IMR-90 (cell line): ENCODE measurements at regions not wholly inside any gene's neighbourhood (a gene's known extent, or its start where the extent isn't known, plus 50 kb on each side); places are given as distances from the start of the nearest gene placed in this dataset.

Source experiments
- CTCF ChIP-seq: conservative IDR thresholded peaks from 2 replicates; pipeline ENCODE4 v1.5.1; 2012; ENCODE audit warnings: mild to moderate bottlenecking, low read depth, low read length, improper control_type of control experiment
- FOS ChIP-seq: fragments of 150-350 bp; IDR thresholded peaks from 2 replicates; pipeline ENCODE4 v1.6.1; 2016; ENCODE audit warnings: low read depth, low read length
- POLR2A ChIP-seq: IDR thresholded peaks from 2 replicates; pipeline ENCODE4 v1.6.1; 2012; ENCODE audit warnings: mild to moderate bottlenecking, low read depth, low read length
- SMC3 ChIP-seq: fragments of 150-350 bp; IDR thresholded peaks from 2 replicates; pipeline ENCODE4 v1.6.1; 2016; ENCODE audit warnings: low read depth, mild to moderate bottlenecking, antibody characterized with exemption, low read length, moderate library complexity

DNA sequence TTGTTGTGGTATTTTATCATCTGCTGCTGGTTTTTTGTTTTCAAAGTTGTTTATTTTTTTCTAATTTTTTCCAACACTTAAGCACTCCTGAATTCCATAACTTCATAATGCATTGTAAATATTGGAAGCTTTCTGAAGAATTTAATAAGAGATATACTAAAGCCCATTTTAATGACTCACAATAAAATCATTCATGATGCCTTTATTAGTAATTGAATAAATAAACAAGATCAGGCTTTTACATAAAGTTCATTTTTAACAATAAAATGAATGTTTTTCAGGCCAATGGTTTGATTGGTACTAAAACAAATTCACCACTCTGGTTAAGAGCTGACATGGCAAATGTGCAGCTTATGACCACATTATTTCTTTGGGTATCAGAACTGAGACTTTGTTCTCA, 408.2 kb upstream of the SMIM31 start:
- TF ChIP-seq POLR2A (no peak), FOS (no peak), CTCF (no peak), SMC3 (no peak)
